ENCODE measurements at regions not wholly inside any gene's neighbourhood (a gene's known extent, or its start where the extent isn't known, plus 50 kb on each side); places are given as distances from the start of the nearest gene placed in this dataset.

- no peaks in the 10 kb centered on the region for H3K27me3 ChIP-seq
- H3K4me3 ChIP-seq: no peak overlapping the region
- H3K27ac ChIP-seq: no peak overlapping the region
- no peaks in the 10 kb centered on the region for H3K4me1 ChIP-seq
- TF ChIP-seq CTCF (IDR thresholded peaks at IDR 0.05) (peak; percentile 60 to 68 (median 64)), EP300 (IDR thresholded peaks at IDR 0.05; ENCODE audit: low read depth) (no peak)
- DNase-seq: peak; percentile 54
- no peaks in the 10 kb centered on the region for H3K9me3 ChIP-seq
- in situ Hi-C loops (cut with MboI; ENCODE audit: low pct_ligation_motif_present in 1 of 4, low pct_unique_long_range_greater_than_20kb in 1 of 4, low sequenced_read_pairs in 3 of 4) (loop anchor here in 2 of 4 donors (25.0 kb wide), 1 partner anchor 548 kb away; no protein-coding TSS in a partner anchor), intact Hi-C loops (cut with DNase I; ENCODE audit: low total_unique reads) (no loop called here)
- H3K36me3 ChIP-seq: no peaks in the 10 kb centered on the region
- WGBS, 2 donors (ENCODE audit: low coverage in 1 of 2): 27 to 30% methylated on average over 6 to 9 of the region's 9 CpGs
These were observed 115.2 kb upstream of the NXT1 start for GRCh38 chr20:23235173-23236027.

- no peak for DNase-seq
- in situ Hi-C loops (cut with MboI; ENCODE audit: low pct_ligation_motif_present in 1 of 4, low pct_unique_long_range_greater_than_20kb in 1 of 4, low sequenced_read_pairs in 3 of 4): loop anchor here in 2 of 4 donors (25.0 kb wide), 1 partner anchor 547 kb away; no protein-coding TSS in a partner anchor
- no peak overlapping the region for H3K4me3 ChIP-seq
- intact Hi-C loops (cut with DNase I; ENCODE audit: low total_unique reads): no loop called here
- peak overlapping the region in 1 of 4 donors; percentile 44 for H3K27ac ChIP-seq
- H3K4me1 ChIP-seq: no peaks in the 10 kb centered on the region
- 64% methylated on average over 3 of the region's 3 CpGs; no CpG with 5 or more reads in 1 of the 2 donors for WGBS, 2 donors (ENCODE audit: low coverage in 1 of 2)
- H3K27me3 ChIP-seq: no peaks in the 10 kb centered on the region
- H3K9me3 ChIP-seq: no peaks in the 10 kb centered on the region
- H3K36me3 ChIP-seq: no peaks in the 10 kb centered on the region
- TF ChIP-seq POLR2A (IDR thresholded peaks at IDR 0.05) (no peak), EP300 (IDR thresholded peaks at IDR 0.05; ENCODE audit: low read depth) (no peak), POLR2AphosphoS5 (IDR thresholded peaks at IDR 0.05) (no peak), CTCF (IDR thresholded peaks at IDR 0.05) (no peak)
These were observed 116.1 kb upstream of the NXT1 start for GRCh38 chr20:23234311-23235078.

GRCh38 chr20:23233341-23233740 lies 117.2 kb upstream of the NXT1 start:
- TF ChIP-seq CTCF (IDR thresholded peaks at IDR 0.05): no peak
- TF ChIP-seq POLR2A (IDR thresholded peaks at IDR 0.05): no peak
- TF ChIP-seq EP300 (IDR thresholded peaks at IDR 0.05; ENCODE audit: low read depth): no peak
- Histone ChIP-seq H3K4me3 (no peak overlapping the region), H3K36me3 (no peaks in the 10 kb centered on the region), H3K27me3 (no peaks in the 10 kb centered on the region), H3K9me3 (no peaks in the 10 kb centered on the region), H3K4me1 (peaks cover 0 to 3% (median 2%) of the 10 kb centered on the region in 4 donors), H3K27ac (no peak overlapping the region)
- DNase-seq: no peak
- in situ Hi-C loops (cut with MboI; ENCODE audit: low pct_ligation_motif_present in 1 of 4, low pct_unique_long_range_greater_than_20kb in 1 of 4, low sequenced_read_pairs in 3 of 4): loop anchor here in 2 of 4 donors (25.0 kb wide), 1 partner anchor 546 kb away; no protein-coding TSS in a partner anchor
- WGBS, 2 donors (ENCODE audit: low coverage in 1 of 2): 93 to 96% methylated on average over 5 to 6 of the region's 6 CpGs
- intact Hi-C loops (cut with DNase I; ENCODE audit: low total_unique reads): no loop called here

- no peaks in the 10 kb centered on the region for H3K9me3 ChIP-seq
- no peak overlapping the region for H3K27ac ChIP-seq
- no peak for DNase-seq
- WGBS, 2 donors (ENCODE audit: low coverage in 1 of 2): 82 to 87% methylated on average over 3 to 11 of the region's 11 CpGs
- TF ChIP-seq CTCF (IDR thresholded peaks at IDR 0.05) (no peak), EP300 (IDR thresholded peaks at IDR 0.05; ENCODE audit: low read depth) (no peak), POLR2AphosphoS5 (IDR thresholded peaks at IDR 0.05) (no peak), POLR2A (IDR thresholded peaks at IDR 0.05) (no peak)
- H3K27me3 ChIP-seq: no peaks in the 10 kb centered on the region
- intact Hi-C loops (cut with DNase I; ENCODE audit: low total_unique reads): no loop called here
- no peaks in the 10 kb centered on the region for H3K36me3 ChIP-seq
- no peak overlapping the region for H3K4me3 ChIP-seq
- in situ Hi-C loops (cut with MboI; ENCODE audit: low pct_ligation_motif_present in 1 of 4, low pct_unique_long_range_greater_than_20kb in 1 of 4, low sequenced_read_pairs in 3 of 4): loop anchor here in 2 of 4 donors (25.0 kb wide), 1 partner anchor 545 kb away; no protein-coding TSS in a partner anchor
- H3K4me1 ChIP-seq: peaks cover 0 to 3% (median 2%) of the 10 kb centered on the region in 4 donors
These were observed 117.8 kb upstream of the NXT1 start for GRCh38 chr20:23232679-23233308.

All from transverse colon (tissue), 4 donors.